ENCODE measurements at regions not wholly inside any gene's neighbourhood (a gene's known extent, or its start where the extent isn't known, plus 50 kb on each side); places are given as distances from the start of the nearest gene placed in this dataset.

DNA sequence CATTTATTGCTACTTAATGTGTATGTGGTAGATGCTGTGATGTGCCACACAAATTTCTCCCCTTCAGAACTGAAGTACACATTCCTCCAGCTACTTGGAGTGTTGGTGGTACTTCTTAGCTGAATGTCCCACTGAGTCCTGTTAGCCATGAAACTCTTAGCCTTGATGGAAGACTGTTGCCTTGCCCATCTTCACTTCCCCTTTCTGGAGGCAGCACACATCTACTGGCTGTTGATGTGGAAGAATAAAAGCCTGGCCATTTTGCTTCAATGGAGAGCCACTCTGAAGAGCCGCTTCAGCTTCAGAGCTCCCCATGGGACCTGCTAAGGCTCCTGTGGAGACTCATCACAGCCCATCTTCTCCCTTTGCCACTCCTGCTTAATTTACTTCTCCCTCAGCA lies 157.7 kb upstream of the PITX2 start:
- no peak for DNase-seq

- no peak for DNase-seq
Measured at GRCh38 chr4:110781944-110782343, 159.1 kb upstream of the PITX2 start.

DNA sequence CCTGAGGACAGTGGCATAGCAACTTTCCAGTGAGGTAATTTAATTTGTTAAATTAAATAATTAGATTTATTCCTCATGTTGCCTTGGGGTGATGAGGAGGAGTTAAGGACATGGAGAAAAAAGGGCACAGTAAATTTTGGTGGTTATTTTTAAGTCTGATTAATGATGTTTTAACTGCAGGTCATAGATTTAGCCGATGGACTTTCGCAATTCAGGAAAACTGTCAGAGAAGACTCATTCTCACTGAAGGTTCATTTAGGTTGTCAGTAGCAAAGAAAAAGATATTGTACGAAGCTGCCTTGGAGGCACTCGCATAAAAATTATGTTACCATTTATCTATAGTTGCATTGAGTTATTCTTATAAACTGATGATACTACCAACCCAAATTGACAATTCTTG lies 164.2 kb upstream of the PITX2 start:
- no peak for DNase-seq

DNA sequence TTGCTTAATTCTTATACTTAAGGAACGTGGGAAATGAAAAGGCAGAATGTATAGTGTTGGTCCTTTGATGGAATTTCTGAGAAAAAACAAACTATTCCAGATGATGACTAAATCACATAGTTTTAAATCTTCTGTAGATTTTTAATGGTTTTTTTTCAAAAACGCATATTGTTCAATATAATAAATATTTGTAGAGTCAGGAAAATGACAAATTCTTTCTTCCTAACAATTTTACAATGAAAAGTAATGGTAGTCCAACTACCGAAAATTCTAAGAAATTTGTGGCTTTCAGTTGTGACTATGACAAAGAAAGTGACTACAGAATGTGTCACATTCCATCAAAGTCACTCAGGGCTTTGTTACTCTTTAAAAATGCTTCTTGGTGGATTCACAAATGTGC lies 164.8 kb upstream of the PITX2 start:
- DNase-seq = no peak

- no peak for DNase-seq
Measured at GRCh38 chr4:110788302-110788701, 165.4 kb upstream of the PITX2 start.

DNA sequence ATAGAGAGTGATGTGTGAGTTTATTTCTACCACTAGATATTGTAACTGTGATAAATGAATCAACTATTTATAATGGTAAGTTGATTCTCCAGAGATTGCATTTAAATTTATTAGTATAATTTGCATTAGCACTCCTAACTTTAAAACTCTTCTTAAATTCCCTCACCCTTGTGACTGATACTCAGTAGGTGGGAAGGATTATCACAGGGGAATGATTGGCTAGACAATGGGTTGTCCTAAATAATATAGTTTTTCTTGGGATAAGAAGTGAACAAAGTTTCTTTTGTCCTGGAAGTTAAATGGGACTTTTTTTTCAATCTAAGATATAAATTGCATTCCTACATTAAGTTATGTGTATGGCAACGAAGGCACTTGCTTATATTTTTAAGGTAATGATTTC lies 169.2 kb upstream of the PITX2 start:
- DNase-seq = no peak

DNA sequence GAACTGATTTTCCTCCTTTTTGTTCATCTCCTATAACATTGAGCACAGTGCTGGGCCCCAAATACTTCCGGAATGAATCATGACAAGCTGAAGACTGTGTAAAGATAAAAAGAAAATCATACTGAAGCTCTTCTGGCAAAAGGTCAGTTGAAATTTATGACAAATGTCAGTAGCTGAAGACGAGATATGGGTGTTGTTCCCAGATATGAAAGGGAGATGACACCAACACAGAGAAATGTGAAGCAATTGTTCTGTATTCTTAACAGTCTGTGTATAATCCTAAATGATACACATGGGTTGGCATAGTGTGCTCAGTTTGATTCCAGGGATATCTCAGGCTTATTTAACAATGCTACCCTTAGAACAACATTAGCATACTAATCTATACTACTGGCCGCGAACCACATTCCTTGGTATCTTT lies 170.5 kb upstream of the PITX2 start:
- no peak for DNase-seq

GRCh38 chr4:110793890-110794554 lies 171.1 kb upstream of the PITX2 start:
- no peak for DNase-seq

DNA sequence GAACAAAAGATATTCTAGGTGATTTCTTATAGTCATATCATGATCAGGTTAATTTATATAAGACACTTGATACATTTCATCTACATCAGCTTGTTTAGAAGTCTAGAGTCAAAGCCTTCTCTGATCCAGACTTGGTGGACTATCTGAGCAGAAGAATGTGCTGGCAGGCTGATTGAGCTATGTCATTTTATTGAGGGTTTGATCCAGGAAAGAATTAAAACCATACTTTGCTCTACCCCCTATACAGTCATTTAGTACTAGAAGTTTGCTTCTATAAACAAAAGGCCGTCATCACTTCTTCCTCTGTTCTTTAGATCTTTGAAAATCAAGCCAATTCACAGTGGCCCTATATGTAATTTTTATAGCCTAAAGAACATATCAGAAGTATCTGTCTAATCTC lies 173.1 kb upstream of the PITX2 start:
- DNase-seq = no peak

GRCh38 chr4:110797486-110797885 lies 174.6 kb upstream of the PITX2 start:
- no peak for DNase-seq

DNA sequence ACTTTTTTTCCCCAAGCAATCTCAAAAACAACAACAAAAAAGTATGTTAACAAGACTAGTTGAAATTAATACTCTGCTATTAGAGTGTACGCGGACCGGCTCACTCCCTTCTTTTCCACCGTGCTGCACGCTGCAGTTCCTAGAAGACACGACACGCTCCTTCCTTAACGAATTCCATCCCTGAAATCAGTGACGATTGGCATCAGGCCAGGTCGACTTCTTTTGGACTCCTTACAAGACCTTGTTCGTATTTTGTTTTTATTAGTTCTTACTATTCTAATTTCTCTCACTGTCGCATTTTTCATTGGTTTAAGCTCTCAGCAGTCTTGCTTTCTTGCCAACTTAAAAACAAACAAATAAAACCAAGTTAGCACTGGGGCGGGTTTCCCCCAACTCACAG lies 175.8 kb upstream of the PITX2 start:
- no peak for DNase-seq

DNA sequence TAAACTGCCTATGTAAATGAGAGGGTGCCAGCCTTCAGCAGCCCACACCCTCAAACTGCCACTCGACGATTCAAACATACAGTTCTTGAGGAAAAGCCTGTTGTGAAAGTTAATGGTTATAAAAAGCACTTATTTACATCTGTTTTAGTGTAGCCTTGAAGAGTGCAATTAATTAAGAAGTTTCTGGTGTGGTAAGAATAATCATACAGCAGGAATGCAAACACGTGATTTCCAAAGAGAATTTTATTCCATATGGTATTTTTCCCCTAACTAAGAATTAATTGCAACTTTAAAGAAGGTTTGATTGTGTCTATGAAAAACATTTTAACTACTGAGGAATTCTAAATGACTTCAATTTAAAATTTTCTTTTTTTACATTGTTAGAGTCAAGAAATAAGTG lies 176.3 kb upstream of the PITX2 start:
- DNase-seq = no peak

DNA sequence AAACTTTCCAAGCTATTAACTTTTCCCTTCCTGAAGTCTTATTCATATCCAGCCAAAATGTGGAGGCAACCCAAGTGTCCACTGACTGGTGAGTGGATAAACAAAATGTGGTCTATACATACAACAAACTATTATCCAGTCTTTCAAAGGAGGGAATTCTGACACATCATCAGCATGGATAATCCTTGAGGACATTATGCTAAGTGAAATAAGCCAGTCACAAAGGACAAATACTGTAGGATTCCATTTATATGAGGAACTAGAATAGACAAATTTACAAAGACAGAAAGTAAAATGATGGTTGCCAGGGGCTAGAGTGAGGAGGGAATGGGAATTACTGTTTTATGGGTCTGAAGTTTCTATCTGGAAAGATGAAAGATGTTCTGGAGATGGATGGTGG lies 178.7 kb upstream of the PITX2 start:
- no peak for DNase-seq

GRCh38 chr4:110808351-110808878 lies 185.5 kb upstream of the PITX2 start:
- DNase-seq = no peak

DNA sequence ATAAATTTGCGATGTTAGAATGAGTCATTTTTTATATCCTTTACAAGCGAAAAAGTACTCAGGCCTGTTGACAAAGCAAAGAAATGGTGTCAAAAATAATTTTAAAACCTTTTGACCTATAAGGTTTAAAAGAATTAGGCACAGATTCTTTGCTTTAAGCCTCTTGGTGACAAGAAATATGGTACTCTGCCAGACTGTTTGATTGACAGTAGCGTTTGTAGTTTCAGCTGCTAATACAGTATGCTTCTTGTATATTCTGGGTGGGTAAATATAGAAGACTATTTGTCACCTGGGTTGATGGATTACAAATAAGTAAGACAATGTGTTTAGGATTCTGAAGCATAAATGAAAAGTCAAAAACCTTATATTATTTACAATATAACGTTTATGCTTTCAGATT lies 193.1 kb upstream of the PITX2 start:
- no peak for DNase-seq

- DNase-seq = no peak
Measured at GRCh38 chr4:110816367-110816766, 193.5 kb upstream of the PITX2 start.

DNA sequence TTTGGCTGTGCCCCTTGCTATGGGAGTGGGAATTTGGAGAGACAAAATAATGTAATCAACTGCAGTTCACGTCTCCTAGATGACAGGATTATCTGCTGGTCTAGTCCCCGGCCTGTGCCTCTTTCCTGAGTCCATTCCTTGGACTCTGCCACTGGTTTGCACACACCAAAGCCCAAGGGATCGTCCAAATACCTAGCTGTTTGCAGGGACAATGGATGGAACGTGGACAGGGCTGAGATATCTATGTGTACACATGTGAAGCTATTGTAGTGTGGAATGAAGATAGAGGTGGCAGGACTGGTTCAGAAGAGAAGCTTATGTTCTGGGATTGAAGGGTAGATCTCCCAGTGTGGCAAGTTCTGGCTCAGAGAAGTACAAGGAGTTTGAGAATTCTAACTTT lies 198.3 kb upstream of the PITX2 start:
- no peak for DNase-seq

DNA sequence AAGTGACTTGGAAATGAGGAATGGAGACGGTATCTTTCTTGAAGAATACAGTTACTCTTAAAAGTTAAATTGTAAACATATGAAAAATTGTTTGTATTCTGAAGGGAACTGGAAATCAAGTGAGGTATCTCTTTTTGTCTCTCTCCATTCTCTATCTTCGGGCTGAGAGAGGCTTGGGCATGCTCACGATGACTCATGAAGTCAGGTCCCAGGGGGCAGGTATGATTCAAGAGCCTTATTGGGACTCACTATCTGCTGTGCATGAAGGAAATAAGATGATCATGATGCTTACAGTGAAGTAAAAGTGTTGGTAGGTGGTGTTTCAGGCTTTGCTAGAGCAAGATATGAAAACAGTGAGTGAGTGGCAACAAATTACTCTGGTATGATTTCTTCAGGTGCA lies 200.4 kb upstream of the PITX2 start:
- no peak for DNase-seq

- DNase-seq = no peak
Measured at GRCh38 chr4:110824344-110824743, 201.5 kb upstream of the PITX2 start.

DNA sequence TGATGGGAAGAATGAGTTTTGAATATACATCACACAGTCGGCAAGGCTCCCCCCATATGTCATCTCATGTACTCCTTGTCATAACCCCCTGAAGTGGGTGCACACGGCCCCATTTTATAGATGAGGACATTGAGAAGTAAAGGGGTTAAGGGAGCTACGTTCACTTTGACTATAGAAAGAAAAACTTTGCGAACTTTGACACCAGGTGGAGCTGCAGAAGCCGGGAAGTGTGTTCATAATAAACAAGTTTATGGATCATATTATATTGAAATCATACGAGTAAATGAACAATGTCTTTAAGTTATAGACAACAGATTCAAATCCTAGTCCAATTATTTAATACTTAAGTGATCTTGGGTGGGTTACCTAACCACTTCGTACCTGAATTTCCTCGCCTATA lies 203.8 kb upstream of the PITX2 start:
- DNase-seq = no peak

DNA sequence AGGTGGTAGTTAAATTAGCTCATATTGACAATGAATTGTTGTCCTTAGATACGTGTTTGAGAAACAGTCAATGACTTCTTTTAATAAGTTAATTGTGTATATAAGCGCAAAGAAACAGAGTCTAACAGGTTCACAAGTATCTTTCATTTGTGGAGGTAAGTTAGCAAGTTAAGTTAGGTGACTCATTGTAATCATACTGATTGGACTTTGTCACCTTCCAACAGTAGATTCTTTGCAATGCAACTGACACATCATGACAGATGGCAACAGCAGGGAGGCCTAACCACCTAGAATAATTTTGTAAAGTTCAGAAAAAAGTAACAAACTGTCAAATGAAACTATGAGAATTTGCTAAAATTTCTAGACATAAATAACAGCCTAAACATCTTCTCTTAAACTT lies 207.6 kb upstream of the PITX2 start:
- no peak for DNase-seq

GRCh38 chr4:110837896-110838450 lies 215.1 kb upstream of the PITX2 start:
- DNase-seq = no peak

- no peak for DNase-seq
Measured at GRCh38 chr4:110840221-110840654, 217.4 kb upstream of the PITX2 start.

- DNase-seq = no peak
Measured at GRCh38 chr4:110848787-110849186, 225.9 kb upstream of the PITX2 start.

GRCh38 chr4:110849461-110849860 lies 226.6 kb upstream of the PITX2 start:
- DNase-seq = no peak

Data from DMS153 (cell line).